Left ventricle myocardium inferior (tissue), 1 donor: ENCODE measurements at regions not wholly inside any gene's neighbourhood (a gene's known extent, or its start where the extent isn't known, plus 50 kb on each side); places are given as distances from the start of the nearest gene placed in this dataset.

Experiments used
- DNase-seq: peaks from one replicate; pipeline ENCODE4 v3.0.0-alpha.2; 2020
- H3K27ac ChIP-seq: fragments of 200-600 bp; replicated peaks from 2 replicates; pipeline ENCODE4 v1.8.0; 2021
- H3K27me3 ChIP-seq: fragments of 200-600 bp; 2 replicates; pipeline ENCODE4 v1.8.0; 2021; ENCODE audit warnings: low read depth
- H3K36me3 ChIP-seq: fragments of 200-600 bp; 2 replicates; pipeline ENCODE4 v1.8.0; 2021
- H3K4me1 ChIP-seq: fragments of 200-600 bp; 2 replicates; pipeline ENCODE4 v1.8.0; 2021
- H3K4me3 ChIP-seq: fragments of 200-600 bp; 2 replicates; pipeline ENCODE4 v1.8.0; 2021; ENCODE audit warnings: mild to moderate bottlenecking, moderate library complexity
- H3K9me3 ChIP-seq: fragments of 200-600 bp; replicated peaks from 2 replicates; pipeline ENCODE4 v1.8.0; 2021
- CTCF ChIP-seq: fragments of 200-600 bp; IDR thresholded peaks from 2 replicates; pipeline ENCODE4 v1.8.0; 2021; ENCODE audit warnings: antibody characterized with exemption, mild to moderate bottlenecking, borderline replicate concordance
- intact Hi-C: fragments of 100-400 bp; cut with micrococcal nuclease; formaldehyde crosslinking; loops from one replicate; pipeline ENCODE4 v1.11.0; 2022
- donor health status: DM: no; HTN: yes; CAD: no; lungs with severe emphysema.

GRCh38 chr2:195503208-195503607, 153.8 kb upstream of the SLC39A10 start:
- intact Hi-C loops, result no loop called here

DNA sequence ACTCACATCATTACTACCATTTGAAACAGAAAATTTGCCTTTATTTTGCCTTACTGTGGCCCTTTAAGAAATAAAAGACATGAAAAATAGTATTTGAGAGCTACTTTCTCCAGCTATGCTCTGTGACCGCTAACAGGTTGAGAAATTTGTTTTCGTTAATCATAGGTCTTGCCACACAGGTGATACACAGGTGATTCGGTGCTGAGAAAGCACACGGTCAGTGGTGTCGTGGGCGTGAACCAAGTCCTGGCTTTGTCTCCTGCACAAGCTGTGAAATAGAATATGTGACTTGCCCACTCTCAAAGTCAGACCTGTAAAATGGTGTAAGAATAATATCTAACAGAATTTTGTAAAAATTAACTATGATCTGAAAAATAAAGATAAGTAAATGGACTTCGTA, 155.3 kb upstream of the SLC39A10 start:
- Histone ChIP-seq H3K4me1 (no peaks in the 10 kb centered on the region), H3K27ac (no peak overlapping the region), H3K36me3 (no peaks in the 10 kb centered on the region), H3K4me3 (no peak overlapping the region), H3K27me3 (no peaks in the 10 kb centered on the region), H3K9me3 (peaks cover 2% of the 10 kb centered on the region)
- DNase-seq, result no peak
- intact Hi-C loops, result no loop called here
- TF ChIP-seq CTCF, result no peak

More at GRCh38 chr2:195503208-195503607, 153.8 kb upstream of the SLC39A10 start:
- no peak for DNase-seq
- TF ChIP-seq CTCF, result no peak
- no peak overlapping the region for H3K27ac ChIP-seq
- no peak overlapping the region for H3K4me3 ChIP-seq
- peaks cover 15% of the 10 kb centered on the region for H3K9me3 ChIP-seq
- H3K27me3 ChIP-seq, result no peaks in the 10 kb centered on the region
- no peaks in the 10 kb centered on the region for H3K4me1 ChIP-seq
- H3K36me3 ChIP-seq, result no peaks in the 10 kb centered on the region

GRCh38 chr2:195500879-195501278, 156.1 kb upstream of the SLC39A10 start:
- Histone ChIP-seq H3K36me3 (no peaks in the 10 kb centered on the region), H3K27me3 (no peaks in the 10 kb centered on the region), H3K9me3 (no peaks in the 10 kb centered on the region), H3K27ac (no peak overlapping the region), H3K4me1 (no peaks in the 10 kb centered on the region), H3K4me3 (no peak overlapping the region)
- TF ChIP-seq CTCF, result no peak
- intact Hi-C loops, result no loop called here
- no peak for DNase-seq

DNA sequence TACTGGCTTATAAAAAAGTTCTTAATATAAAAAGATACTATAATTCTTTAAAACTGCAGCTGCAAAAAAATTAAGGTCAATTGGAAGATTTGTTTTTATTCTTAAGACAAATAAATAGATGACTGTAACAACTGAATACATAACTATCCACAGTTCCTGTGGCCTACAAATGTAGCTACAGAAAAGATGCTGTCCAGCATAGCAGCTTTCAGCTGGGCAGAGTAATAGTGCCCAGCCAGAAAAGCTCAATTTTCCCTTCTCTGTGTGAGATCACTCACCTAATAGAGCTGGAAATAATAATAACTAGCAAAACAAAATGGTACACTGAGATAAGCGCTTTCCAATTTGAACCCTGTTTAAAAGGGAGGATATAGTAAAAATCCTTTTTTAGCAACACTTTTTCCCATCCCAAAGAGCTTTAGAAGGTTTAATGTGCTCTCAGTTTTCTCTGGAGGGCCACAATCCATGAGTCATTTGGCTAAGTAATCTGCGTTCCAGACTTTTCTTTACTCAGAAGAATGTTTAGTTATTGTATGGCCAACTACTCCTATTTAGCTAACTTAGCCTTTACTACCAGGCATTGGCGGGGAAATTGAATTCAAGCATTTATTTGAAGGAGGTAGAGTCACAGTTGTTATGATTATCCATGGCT, 158.1 kb upstream of the SLC39A10 start:
- intact Hi-C loops, result no loop called here
- H3K9me3 ChIP-seq, result no peaks in the 10 kb centered on the region
- H3K27me3 ChIP-seq, result no peaks in the 10 kb centered on the region
- DNase-seq, result no peak
- no peaks in the 10 kb centered on the region for H3K36me3 ChIP-seq
- H3K27ac ChIP-seq, result no peak overlapping the region
- no peak for TF ChIP-seq CTCF
- H3K4me3 ChIP-seq, result no peak overlapping the region
- H3K4me1 ChIP-seq, result no peaks in the 10 kb centered on the region

GRCh38 chr2:195498176-195498575, 158.8 kb upstream of the SLC39A10 start:
- Histone ChIP-seq H3K4me3 (no peak overlapping the region), H3K9me3 (no peaks in the 10 kb centered on the region), H3K27me3 (no peaks in the 10 kb centered on the region), H3K27ac (no peak overlapping the region), H3K36me3 (no peaks in the 10 kb centered on the region), H3K4me1 (no peaks in the 10 kb centered on the region)
- intact Hi-C loops, result no loop called here
- no peak for DNase-seq
- TF ChIP-seq CTCF, result peak; percentile 47
